CD1c-positive myeloid dendritic cell (primary cell): ENCODE measurements at regions not wholly inside any gene's neighbourhood (a gene's known extent, or its start where the extent isn't known, plus 50 kb on each side); places are given as distances from the start of the nearest gene placed in this dataset.

Experiments
- DNase-seq: peaks from one replicate; pipeline ENCODE4 v3.0.0-alpha.2; 2016; ENCODE audit errors: extremely low spot score

DNA sequence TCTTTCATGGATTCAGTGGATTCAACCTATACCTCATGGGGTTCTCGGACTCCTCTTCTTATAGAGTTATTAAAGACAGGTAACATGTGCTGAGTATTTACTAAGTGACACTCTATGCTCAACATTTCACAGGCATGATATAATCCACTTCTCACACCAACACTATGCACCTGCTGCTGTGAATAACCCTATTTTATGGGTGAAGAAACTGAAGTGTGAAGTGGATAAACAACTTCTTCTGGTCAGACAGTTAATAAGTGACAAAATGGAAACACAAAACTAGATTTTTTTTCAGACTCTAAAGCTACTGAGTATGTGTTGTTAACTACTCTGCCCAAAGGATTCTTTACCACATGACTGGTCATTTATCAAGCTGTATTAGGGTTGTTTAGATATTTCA, 403.5 kb downstream of the DIPK2A start:
- no peak for DNase-seq

DNA sequence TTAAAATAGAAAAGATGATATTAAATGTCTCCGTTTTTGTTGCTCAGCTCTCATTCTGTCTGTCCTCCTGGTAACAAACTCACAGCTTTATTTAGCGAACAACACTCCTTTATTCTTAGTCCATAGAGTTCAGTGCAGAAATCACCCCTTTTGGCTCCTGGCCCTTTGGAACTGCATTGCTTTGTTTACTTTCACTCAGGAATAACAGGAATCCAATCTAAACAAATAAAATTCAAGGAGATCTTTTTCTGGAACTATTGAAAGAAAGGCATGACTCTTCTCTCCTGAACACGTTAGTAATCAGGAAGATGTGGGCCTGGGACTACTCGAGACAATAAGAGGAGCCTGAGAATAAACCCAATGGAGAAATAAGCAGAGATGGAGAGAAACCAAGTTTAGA, 409.2 kb downstream of the DIPK2A start:
- no peak for DNase-seq

DNA sequence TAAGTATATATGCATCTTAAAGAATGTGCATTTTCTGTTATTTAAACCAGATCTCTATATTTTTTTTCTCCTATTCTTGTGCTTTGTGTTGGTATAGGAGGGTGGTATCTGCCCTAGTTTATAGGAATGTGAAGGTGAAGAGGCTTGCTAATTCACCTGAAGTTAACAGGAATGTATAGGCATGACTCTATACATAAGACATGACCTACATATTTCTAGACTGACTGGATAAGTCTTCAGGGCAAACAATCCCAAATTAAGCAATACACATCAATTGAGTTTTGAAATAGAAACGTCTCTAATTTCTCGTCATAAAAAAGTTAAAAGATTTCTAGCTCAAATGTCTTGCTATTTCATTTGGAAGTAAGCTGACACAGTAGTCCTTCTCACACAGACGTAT, 410.0 kb downstream of the DIPK2A start:
- no peak for DNase-seq

DNA sequence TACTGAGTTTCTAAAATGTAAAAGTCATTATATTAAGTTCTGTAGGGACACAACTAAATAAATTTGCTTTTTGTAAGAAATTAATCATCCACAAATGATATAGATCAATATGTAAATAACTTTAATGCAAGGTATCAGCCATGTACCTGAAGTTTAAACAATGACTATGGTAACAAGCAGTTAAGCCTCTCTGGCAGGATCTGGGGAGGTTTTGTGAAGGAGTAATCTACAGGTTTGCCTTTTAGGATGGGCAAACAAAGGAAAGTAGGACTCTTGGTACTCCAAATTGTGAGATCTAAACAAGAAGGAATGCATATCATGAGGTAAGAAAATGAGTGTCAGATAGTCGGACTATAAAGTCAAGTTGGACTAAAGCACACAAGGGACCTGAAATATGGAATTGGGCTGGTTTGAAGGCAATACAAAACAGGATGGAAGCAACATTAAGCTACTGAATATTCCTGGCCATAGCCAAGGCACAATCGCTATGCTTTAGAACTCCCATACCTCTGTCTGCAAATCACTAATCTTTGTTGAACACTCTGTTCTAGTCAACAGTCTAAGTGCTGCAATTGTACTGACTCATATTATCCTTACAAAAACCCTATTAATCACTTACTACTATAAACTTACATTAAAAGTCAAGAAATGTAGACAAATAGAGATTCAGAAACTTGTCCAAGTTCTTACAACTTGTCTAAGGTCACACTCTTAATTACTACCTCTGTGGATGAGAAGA, 412.8 kb downstream of the DIPK2A start:
- no peak for DNase-seq

DNA sequence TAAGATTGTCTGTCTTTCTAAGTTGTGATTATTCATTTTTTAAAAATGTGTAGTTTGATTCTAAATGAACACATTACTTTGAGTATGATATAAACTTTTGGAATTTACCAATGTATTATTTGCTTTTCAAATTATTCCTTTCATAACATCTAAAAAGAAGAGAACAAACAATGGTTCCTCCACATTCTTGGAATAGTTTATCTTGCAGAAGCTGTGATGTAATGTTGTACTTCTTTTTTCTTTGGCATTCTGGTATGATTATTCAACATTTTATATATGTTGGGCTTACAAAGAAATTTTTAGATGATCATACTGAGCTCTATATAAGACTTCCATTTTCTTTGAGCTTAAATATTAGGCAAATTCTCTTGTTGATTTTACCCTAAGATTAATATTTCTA, 419.2 kb downstream of the DIPK2A start:
- no peak for DNase-seq

DNA sequence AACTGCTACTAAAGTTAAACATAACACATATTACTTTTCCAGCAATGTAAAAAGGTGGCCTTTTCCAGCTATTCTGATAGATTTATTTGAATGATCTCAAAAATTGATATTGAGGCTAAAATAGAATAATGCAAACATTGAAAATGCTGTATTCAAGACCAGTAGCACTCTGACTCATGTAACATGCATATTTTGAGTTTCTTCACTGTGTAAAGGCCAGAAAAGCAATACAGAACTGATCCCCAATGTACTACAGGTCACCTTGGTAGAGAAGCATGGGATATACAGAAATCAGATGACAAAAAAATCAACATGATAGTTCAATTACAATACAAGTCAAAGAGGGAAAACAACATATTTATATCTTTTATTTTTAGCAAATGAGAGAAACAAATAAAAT, 419.6 kb downstream of the DIPK2A start:
- no peak for DNase-seq

DNA sequence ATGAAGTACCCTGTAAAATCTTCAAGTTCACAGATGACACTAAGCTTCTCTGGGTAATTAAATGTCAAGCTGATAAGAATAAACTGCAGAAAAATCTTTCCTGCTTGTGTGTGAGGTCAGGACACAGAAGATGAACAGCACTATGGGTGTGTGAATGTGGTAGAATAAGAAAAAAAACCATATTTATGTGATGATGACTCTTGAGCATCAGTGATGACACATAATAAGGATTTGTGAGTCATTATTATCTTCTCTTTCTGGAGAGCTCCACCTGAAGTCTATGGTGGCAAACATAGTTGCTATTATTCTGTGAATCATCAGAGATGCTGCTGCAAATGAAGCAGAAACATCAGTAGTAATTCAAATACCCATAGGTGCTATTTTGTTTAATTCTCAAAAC, 422.4 kb downstream of the DIPK2A start:
- DNase-seq = no peak

DNA sequence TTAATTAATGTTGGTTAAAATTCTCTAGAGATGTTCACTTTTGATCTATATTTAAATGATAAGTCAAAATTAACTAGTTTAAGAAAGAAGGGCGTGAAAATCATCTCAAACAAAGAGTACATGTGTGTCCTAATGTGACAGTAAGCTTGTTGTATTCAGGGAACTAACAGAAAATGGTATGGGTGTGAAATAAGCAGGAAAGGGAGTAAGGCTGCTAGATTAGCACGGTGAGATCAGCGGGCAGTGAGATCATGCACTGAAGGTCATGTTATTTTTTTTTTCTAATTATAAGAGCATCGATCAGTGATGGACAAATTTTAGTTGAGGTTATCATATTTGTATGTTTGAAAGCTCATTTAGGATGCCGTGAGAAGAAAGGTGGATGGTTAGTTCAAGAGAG, 430.8 kb downstream of the DIPK2A start:
- DNase-seq = no peak

DNA sequence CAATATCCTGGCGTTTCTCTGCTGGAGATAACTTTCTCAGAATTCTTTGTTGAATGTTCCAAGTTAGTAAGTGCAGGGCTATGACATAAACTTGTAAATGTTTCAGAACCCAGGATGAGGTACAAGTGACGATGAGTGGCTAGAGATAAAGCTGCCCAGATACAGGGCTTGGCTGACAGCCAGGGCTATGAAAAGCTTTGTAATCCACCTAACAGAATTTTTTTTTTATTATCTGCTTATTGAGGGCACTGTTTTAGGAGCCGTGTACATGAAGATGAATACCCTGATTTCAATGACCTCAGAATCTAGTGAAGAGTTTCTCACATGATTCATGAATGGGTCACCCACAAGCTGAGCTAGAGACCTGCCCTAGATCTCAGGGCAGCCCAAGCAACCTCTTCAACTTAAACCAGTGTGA, 431.4 kb downstream of the DIPK2A start:
- DNase-seq = no peak

DNA sequence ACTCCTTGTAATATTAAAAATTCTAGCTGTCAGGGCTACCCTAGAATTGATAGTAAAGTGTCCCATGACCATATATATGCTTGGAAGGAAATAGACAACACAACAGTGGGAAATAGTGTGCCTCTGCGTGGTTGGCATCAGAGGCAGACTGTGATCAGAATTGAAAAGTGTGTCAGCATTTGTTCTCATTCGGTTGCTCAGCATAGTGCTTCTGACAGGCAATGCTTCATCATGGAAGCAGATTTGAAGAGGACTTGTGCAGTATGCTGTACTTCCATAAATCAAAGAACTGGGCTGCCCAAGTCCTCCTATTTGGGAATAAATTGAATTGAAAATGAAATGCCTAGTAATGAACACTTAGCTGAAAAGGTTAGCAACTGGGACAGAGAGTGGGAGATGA, 435.7 kb downstream of the DIPK2A start:
- DNase-seq = no peak

DNA sequence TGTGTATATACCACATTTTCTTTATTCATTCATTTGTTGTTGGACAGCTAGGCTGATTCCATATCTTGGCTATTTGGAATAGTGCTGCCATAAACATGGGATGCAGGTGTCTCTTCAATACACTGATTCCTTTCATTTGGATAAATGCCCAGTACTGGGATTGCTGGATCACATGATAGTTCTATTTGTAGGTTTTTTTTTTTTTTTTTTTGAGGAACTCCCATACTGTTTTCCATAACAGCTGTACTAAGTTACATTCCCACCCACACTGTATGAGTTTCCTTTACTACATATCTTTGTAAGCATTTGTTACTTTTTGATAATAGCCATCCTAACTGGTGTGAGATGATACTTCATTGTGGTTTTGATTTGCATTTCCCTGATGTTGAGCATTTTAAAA, 437.7 kb downstream of the DIPK2A start:
- DNase-seq = no peak

DNA sequence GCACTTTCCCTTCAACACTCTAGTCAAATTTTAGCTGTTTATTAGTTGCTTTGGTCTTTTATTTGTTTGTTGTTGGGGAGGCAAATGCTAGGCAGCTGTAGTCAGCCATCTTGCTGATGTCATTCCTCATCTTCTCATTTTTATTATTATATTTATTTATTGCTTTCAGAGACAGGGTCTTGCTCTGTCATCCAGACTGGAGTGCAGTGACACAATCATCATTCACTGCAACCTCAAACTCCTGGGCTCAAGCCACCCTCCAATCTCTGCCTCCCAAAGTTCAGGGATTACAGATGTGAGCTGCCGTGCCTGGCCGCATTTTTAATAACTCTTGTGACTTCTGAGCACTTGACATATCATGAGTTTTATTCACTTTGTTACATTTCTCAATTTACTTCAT, 441.4 kb downstream of the DIPK2A start:
- DNase-seq = no peak

DNA sequence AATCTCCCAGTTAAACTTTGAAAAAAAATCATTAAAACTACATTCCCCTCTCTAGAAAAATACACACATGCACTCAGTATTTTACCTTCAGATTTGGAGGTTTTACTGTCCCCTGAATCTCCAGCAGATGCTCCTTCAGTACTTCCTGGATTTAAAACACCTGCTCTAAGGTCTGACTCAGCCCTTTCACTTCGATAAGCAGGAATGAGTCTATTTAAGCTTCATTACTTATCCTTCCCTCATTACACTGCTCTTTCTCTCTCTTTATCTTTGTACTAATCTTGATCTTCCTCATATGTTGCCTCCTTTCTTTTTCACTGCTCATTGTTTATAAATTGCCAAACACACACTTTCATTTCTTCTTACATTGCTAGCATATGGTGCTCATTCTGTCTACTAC, 443.9 kb downstream of the DIPK2A start:
- no peak for DNase-seq

DNA sequence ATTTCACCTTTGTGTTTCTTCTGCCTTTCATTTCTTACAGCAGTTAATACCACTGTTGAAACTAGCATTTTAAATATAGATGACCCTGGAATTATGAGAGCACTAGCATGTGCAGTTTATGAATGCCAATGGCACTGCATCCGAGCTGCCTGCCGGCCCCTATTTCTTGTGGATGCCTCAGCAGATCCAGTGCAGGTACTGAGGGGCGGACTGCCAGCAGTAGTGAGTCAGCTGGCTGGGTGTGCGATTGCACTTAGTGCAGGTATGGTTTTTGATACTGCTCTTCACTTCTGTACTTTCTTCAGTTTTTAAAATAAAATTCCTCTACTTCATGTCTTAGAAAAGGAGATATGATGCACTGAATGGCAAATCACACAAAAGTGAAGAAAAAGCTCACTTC, 453.0 kb downstream of the DIPK2A start:
- DNase-seq = no peak

DNA sequence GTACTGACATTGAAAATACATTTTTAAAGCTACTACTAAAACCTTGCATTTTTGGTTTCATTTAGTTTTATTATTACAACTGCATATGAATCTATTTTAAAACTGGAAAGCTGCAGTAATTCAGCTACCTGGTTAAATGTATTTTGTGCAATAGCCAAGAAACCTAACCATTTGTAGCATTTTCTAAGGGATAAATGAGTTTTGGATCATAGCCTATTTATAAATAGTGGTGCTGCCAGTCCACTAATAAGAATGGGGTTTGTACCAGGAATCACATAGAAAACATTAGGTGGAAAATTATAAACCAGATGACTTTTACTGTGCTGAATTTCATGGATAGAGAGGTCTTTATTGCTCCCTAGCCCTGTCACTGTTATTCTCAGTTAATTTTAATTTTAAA, 454.7 kb downstream of the DIPK2A start:
- DNase-seq = no peak

DNA sequence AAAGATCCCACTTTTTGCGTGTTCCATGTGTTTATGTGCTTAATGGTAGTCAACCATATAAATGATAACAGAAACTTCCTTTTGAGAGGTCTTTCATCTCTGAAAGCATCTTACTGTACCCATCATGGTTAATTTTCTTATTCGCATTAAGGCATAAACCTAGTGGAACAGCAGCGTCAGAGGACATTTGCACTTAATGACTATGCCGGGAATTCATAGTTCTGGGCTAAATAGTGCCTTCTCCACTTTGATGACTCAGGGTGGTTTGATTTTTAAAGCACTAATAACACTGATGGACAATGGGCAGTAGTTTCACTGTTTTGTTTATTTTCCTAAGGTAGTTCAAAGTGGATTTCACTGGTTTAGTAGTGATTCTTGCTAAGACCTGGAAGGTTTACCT, 455.3 kb downstream of the DIPK2A start:
- no peak for DNase-seq

DNA sequence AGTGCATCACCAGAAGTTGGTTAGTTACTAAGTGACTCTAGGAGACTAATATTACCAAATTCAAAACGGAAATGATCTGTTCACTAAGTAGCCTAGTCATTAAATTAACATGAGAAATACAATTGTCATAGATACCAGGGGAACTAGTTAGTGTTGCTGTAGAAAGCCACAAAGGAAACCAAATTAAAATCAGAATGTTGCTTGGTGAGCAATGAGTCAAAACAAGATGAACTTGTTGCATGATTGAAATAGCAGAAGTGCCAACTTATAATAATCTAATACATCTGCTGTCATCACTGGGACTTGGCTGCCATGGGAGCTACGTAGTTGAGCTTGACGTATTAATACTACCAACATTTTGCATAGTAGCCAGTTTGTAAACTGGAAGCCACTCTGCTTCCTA, 458.1 kb downstream of the DIPK2A start:
- DNase-seq = no peak

DNA sequence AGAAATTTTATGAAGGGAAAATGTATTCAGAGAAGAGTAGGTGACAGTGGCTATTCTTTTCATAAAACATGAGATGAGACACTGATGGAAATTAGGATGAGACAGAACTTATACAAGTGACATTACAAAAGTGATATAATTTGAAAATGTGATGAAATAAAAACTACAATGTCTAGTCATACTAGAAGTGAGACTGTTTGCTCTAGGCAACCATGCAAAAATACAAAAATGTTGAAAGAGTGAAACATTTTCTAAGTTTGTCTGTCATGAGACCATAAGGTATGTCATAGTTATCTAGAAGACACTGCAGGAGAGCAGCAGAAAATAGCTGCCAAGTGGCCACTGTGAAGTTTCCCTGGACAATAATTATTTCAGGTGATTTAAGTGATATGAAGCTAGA, 459.5 kb downstream of the DIPK2A start:
- no peak for DNase-seq

DNA sequence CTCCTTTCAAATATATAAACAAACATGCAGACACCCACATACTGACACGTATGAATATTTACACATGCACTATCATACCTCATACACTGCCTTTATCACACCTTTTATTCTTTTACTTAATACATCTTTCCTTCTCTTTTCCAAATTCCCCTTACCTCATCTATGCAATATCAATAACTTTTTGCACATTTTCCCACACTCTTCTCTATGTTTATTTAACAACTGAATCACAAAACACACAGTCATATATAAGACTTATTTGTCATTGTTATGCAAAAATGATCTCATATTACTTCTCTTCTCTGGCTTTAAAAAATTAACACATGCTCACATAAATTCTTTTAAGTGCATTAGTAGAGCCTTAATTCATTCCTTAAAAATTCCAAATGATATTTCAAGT, 461.4 kb downstream of the DIPK2A start:
- no peak for DNase-seq

DNA sequence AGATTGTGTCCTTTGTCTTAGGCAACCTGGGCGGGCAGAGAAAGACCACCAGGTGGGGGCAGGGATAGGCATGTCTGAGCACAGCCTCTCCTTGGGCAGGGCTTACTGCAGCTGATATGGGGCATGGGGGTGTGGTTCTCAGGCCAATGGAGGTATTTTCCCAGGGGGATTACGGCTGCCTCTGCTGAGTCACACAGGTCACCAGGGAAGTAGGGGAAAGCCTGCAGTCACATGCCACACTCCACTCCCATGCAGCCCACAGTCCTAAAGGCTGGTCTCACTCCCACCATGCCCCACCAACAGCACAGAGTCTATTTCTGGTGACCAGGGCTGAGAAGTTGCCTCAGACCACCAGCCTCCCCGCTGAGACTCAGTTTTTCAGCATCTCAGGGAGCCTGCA, 466.4 kb downstream of the DIPK2A start:
- no peak for DNase-seq

DNA sequence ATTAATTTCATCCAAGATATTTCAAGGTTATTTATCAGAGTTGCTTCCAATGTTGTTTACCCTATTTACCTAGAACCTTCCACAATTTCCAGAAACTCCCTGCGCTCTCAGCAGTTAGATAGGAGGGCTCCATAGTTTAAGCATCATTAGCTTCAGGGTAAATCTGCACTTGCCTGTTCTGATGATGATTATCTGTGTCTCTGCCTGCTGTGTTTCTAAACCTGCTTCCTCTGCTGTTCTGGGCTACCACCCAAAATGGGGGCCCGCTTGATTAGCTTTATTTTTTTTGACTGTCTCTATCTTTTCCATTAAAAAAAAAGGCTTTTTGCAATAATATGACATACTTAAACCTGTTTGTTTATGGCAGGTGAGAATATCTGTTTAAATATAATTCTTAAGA, 472.4 kb downstream of the DIPK2A start:
- no peak for DNase-seq

DNA sequence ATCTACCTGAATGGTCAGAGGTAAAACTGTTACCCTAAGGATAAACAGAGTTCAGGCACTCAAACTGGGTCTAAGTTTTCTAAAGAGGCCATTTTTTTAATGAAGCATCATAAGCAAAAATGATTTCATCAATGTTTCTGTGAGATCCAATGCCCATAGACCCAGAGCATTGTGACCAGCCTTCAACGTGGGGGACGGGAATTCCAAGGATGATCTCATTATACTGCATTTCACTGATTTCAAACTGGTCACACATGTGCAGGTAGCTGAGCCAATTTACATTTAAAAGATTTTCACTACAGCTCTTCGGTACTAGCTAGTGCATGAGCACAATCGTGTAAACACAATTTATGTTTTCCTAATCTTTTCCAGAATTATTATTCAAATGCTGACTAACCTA, 472.9 kb downstream of the DIPK2A start:
- no peak for DNase-seq

DNA sequence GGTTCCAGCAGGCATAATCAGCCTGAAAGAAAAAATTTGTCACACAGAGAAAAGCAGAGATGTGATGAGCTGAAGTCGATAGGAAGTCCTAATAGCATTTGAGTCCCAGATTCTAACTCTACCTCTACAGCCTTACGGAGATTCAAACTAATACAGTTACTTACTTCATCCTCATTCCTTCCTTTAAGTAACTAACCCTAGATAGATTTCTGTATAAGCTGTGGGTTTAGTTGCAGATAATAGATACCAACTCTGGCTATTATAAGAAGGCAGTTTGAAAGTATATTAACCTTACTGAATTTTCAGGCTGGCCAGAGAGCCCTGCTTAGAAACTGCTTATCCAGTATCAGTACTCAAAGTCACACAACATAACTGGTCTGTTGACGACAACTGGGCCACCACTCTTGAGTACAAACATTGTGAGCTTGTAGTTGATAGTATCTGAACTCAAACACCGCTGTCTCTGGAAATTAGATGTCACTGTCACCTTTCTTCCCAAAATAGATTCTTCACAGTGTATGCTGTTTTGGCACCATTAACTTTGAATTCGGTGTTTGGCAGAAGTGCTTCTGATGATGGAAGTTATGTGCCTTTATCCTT, 484.3 kb downstream of the DIPK2A start:
- DNase-seq = no peak

DNA sequence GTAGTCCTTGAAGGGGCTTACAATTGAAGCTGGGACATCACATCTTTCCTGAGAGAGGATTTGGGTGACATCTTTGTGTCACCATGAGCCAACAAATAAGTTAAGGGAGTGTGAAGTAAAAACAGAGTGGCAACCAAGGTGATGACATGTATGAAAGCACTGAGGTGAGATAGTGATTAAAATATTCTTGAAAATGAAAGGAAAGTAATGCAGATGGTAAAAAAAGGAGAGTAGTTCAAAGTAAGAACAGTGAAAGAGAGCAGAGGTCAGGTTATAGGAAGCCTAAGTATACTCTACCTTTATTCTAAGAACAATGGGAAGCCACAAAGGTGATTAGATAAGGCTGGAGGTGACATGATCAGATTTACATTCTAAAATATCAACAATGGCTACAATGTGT, 486.1 kb downstream of the DIPK2A start:
- no peak for DNase-seq
